NT2/D1 (cell line): ENCODE measurements at regions not wholly inside any gene's neighbourhood (a gene's known extent, or its start where the extent isn't known, plus 50 kb on each side); places are given as distances from the start of the nearest gene placed in this dataset.

Source experiments
- SUZ12 ChIP-seq: IDR thresholded peaks from 2 replicates; pipeline ENCODE4 v1.6.1; 2011; ENCODE audit not compliant: insufficient read length, insufficient read depth; ENCODE audit errors: extremely low read depth
- YY1 ChIP-seq: IDR thresholded peaks from 2 replicates; pipeline ENCODE4 v1.6.1; 2011; ENCODE audit not compliant: insufficient read length, insufficient read depth
- ZNF274 ChIP-seq: IDR thresholded peaks from 2 replicates; pipeline ENCODE4 v1.6.1; 2011; ENCODE audit warnings: mild to moderate bottlenecking, low read depth, low read length

- TF ChIP-seq YY1 (no peak), SUZ12 (no peak), ZNF274 (no peak)
Measured at GRCh38 chr2:62423883-62424458, 82.0 kb downstream of the TMEM17 start.
